Activated CD8-positive, alpha-beta T cell treated with anti-CD3 and anti-CD28 coated beads for 36 hours (primary cell): ENCODE measurements at regions not wholly inside any gene's neighbourhood (a gene's known extent, or its start where the extent isn't known, plus 50 kb on each side); places are given as distances from the start of the nearest gene placed in this dataset.

Experiments used
- ATAC-seq: fragments of 200-7000 bp; cut with Tn5 transposase; one replicate; pipeline ENCODE4 v1.10.0; 2021; ENCODE audit warnings: mild to moderate bottlenecking, moderate library complexity
- CTCF ChIA-PET: fragments of 350-600 bp; sonication (Branson Sonifier 250); formaldehyde crosslinking; loops from one replicate; lab custom pipeline; 2021; ENCODE audit warnings: antibody characterized with exemption; lab: Charles Lee
- POLR2A ChIA-PET: fragments of 350-600 bp; sonication (Branson Sonifier 250); formaldehyde crosslinking; loops from one replicate; lab custom pipeline; 2021; ENCODE audit warnings: antibody characterized with exemption; lab: Charles Lee
- DNase-seq: peaks from one replicate; pipeline ENCODE4 v3.0.0-alpha.2; 2020
- H3K27ac Mint-ChIP-seq: one replicate; pipeline ENCODE4 v1.8.0; 2021; ENCODE audit warnings: mild to moderate bottlenecking, mixed read lengths
- H3K27me3 Mint-ChIP-seq: one replicate; pipeline ENCODE4 v1.8.0; 2021; ENCODE audit warnings: mixed read lengths
- H3K36me3 Mint-ChIP-seq: one replicate; pipeline ENCODE4 v1.8.0; 2021; ENCODE audit warnings: low read depth, mixed read lengths
- H3K4me1 Mint-ChIP-seq: one replicate; pipeline ENCODE4 v1.8.0; 2021; ENCODE audit warnings: low read depth, mixed read lengths
- H3K4me3 Mint-ChIP-seq: one replicate; pipeline ENCODE4 v1.8.0; 2021; ENCODE audit warnings: mild to moderate bottlenecking, moderate library complexity, mixed read lengths
- H3K9me3 Mint-ChIP-seq: one replicate; pipeline ENCODE4 v1.8.0; 2021; ENCODE audit warnings: mixed read lengths
- intact Hi-C: fragments of 100-400 bp; cut with micrococcal nuclease; formaldehyde crosslinking; loops from one replicate; pipeline ENCODE4 v1.10.0; 2022
- TF ChIP-seq, protein P1 (sequence below): fragments of 200-600 bp; IDR thresholded peaks from one replicate; pipeline ENCODE4 v1.8.0; 2022; ENCODE audit warnings: antibody characterized with exemption, mild to moderate bottlenecking

DNA sequence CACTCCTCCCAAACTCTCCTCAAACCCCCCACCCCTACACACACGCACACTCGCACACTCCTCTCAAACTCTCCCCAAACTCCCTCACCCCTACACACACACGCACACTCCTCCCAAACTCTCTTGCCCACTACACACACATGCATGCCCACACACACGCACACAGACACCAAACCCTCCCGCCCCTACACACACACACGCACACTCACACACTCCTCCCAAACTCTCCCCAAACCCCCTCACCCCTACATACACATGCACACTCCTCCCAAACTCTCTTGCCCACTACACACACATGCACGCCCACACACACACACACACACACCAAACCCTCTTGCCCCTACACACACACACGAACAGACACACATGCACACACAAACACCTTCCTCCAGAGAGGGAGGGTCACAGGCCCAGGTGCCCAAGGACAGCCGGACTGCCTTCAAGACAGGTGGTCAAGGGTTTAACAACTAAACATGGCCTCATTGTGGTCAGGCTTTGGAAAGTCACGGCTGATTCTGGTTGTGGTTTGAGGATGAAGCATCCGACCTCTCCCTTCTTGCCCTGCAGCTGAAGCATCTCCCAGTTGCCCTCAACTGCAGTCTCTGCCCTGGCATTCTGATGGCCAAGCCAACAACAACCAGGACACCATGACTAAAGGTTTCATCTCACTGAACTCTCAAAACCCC is 72.3 kb upstream of the SNTG2 start:
- no peak for ATAC-seq
- ChIA-PET CTCF (no interaction called here), POLR2A (no interaction called here)
- Mint-ChIP-seq H3K4me1 (peaks cover 4% of the 10 kb centered on the region), H3K27ac (no peak overlapping the region), H3K4me3 (no peak overlapping the region), H3K9me3 (no peaks in the 10 kb centered on the region), H3K36me3 (no peaks in the 10 kb centered on the region), H3K27me3 (peaks cover 9% of the 10 kb centered on the region)
- DNase-seq = no peak
- TF ChIP-seq, protein P1, sequence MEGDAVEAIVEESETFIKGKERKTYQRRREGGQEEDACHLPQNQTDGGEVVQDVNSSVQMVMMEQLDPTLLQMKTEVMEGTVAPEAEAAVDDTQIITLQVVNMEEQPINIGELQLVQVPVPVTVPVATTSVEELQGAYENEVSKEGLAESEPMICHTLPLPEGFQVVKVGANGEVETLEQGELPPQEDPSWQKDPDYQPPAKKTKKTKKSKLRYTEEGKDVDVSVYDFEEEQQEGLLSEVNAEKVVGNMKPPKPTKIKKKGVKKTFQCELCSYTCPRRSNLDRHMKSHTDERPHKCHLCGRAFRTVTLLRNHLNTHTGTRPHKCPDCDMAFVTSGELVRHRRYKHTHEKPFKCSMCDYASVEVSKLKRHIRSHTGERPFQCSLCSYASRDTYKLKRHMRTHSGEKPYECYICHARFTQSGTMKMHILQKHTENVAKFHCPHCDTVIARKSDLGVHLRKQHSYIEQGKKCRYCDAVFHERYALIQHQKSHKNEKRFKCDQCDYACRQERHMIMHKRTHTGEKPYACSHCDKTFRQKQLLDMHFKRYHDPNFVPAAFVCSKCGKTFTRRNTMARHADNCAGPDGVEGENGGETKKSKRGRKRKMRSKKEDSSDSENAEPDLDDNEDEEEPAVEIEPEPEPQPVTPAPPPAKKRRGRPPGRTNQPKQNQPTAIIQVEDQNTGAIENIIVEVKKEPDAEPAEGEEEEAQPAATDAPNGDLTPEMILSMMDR = no peak
- intact Hi-C loops = no loop called here

GRCh38 chr2:877747-878146 is 72.9 kb upstream of the SNTG2 start:
- peaks cover 4% of the 10 kb centered on the region for H3K4me1 Mint-ChIP-seq
- H3K27me3 Mint-ChIP-seq = peaks cover 6% of the 10 kb centered on the region
- H3K27ac Mint-ChIP-seq = no peak overlapping the region
- DNase-seq = no peak
- no peak overlapping the region for H3K4me3 Mint-ChIP-seq
- ChIA-PET CTCF (no interaction called here), POLR2A (no interaction called here)
- H3K9me3 Mint-ChIP-seq = no peaks in the 10 kb centered on the region
- no peak for ATAC-seq
- no peaks in the 10 kb centered on the region for H3K36me3 Mint-ChIP-seq
- TF ChIP-seq, protein P1 = no peak
- intact Hi-C loops = no loop called here

DNA sequence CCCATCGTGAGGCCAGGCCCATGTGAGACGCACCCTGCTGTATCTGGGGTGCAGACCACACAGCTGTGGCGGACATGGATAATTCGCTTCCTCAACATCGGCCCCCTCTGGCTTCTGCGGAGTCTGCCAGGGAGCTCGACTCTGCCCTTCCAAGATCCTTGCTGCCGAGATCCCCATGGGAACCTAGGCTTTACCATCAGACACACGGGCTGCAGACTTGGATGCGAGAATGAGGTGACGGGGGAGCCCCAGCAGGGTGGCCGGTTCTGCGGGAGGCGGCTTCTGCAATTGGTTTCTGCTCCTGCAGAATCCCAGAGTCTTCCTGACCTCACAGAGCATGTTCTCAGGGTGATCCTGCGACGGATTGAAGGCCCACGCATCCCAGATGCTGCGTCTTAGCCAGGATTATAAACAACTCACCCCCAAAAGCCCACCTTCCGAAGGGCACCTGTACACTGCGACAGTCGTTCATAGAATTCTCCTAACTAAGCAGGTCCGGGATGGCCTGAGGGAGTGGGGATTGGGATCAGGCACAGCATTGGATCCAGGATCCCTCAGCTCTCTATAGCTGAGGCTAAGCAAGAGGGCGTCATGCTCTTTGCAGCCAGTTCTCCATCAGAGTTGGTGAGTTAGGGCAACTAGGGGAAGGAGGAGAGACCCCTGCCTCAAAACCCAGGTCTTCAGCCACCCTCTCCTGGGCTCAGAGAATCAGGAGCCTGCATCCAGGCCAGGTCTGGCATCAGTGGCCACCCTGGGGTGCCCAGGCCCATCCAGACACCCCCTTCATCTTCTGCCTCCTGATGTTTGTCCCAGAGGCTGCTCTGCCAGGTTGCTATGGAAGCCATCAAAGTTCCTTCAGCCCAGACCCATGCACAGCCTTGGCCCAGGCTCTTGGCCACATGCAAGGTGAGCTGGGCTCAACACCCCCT is 74.7 kb upstream of the SNTG2 start:
- TF ChIP-seq, protein P1 = no peak
- CTCF ChIA-PET = no interaction called here
- H3K27ac Mint-ChIP-seq = no peak overlapping the region
- ATAC-seq (no peak), DNase-seq (no peak)
- no peak overlapping the region for H3K4me3 Mint-ChIP-seq
- H3K27me3 Mint-ChIP-seq = peaks cover 2% of the 10 kb centered on the region
- POLR2A ChIA-PET = no interaction called here
- no peaks in the 10 kb centered on the region for H3K9me3 Mint-ChIP-seq
- no peaks in the 10 kb centered on the region for H3K4me1 Mint-ChIP-seq
- H3K36me3 Mint-ChIP-seq = no peaks in the 10 kb centered on the region
- intact Hi-C loops = no loop called here

- DNase-seq (no peak), ATAC-seq (no peak)
- CTCF ChIA-PET = no interaction called here
- Mint-ChIP-seq H3K36me3 (no peaks in the 10 kb centered on the region), H3K4me1 (no peaks in the 10 kb centered on the region), H3K9me3 (no peaks in the 10 kb centered on the region), H3K27me3 (peaks cover 2% of the 10 kb centered on the region), H3K4me3 (no peak overlapping the region), H3K27ac (no peak overlapping the region)
- POLR2A ChIA-PET = no interaction called here
- intact Hi-C loops = no loop called here
- TF ChIP-seq, protein P1 = no peak
Measured at GRCh38 chr2:873651-874580, 76.7 kb upstream of the SNTG2 start.
